ENCODE measurements at regions not wholly inside any gene's neighbourhood (a gene's known extent, or its start where the extent isn't known, plus 50 kb on each side); places are given as distances from the start of the nearest gene placed in this dataset.

DNA sequence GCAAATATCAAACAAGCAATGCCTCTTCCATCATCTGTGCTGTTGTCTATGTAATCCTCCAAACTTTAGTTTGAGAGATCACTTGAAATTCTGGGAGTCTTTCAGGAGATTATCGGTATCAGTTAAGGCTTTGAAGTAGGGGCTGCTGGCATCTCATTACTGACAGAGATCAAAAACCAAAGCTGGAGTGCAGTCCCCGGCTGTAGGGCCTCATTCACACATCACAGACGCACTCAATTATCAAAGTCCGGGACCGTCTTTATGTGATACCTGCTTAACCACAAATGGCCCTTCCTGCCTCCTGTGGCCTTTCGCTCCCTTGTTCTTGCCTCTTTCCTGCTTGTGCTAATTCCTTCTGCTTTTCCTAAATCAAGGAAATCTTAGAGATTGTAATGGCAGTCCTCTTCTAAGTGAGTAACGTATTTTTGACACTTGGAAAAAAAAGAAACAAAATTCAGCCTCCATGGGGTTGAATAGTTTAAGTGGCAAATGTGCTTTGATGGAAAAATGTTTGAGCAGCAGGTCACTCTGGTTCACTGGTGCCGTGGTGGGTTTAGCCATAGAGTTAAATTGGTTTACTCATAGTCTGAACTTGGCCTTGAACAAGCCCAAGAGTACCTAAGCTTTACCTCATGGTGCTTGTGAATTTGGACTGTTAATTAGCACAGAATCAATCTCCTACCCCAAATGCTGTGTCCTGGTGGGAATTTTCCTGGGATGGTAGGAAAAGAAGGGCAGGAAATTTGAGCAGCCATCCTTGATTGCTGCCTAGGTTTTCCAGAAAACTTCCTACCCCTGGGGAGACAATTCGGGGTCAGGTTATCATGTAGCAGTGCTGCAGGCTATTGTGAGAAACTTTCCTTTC, 178.9 kb upstream of the LYZL1 start:
- intact Hi-C loops (cut with micrococcal nuclease) = no loop called here

DNA sequence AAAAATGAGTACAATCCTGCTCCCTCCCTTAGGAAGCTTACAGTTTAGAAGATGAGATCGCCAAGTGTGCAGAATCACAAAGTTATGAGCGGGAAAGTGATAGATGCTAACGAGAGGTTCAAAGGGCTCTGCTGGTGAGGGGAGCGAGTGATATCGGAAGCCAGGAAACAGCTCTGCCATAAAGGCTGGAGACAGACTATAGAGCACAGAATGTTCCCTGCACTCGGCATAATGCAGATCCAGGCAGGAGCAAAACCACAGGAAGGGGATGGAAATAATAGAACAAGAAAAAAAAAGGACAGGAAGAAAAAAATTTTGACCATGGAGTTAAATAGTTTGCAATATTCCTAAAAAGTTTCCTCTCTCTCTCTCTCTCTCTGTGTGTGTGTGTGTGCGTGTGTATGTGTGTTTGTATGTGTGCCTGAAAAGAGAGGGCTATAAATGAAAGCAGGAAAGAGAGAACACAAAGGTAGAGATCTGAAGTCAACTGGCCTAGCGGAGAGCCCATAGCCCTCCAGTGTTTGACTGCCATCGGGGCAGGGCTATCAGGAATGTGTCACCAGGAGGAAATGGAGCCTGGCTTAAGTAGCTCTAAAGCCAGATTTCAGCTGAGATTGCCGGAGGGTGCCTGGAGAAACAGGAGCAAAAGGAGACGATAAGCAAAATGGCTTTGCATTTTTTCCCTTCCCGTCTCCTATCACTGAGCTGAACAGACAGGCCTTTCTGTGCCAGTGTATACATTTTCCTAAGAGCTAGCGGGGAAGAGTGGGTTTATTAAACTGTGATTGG, 175.8 kb upstream of the LYZL1 start:
- intact Hi-C loops (cut with micrococcal nuclease) = no loop called here

GRCh38 chr10:29113616-29113945, 175.3 kb upstream of the LYZL1 start:
- intact Hi-C loops (cut with micrococcal nuclease) = no loop called here

- intact Hi-C loops (cut with micrococcal nuclease) = no loop called here
Observed at GRCh38 chr10:29114141-29114540, 174.7 kb upstream of the LYZL1 start.

GRCh38 chr10:29117781-29118180, 171.1 kb upstream of the LYZL1 start:
- intact Hi-C loops (cut with micrococcal nuclease) = no loop called here

DNA sequence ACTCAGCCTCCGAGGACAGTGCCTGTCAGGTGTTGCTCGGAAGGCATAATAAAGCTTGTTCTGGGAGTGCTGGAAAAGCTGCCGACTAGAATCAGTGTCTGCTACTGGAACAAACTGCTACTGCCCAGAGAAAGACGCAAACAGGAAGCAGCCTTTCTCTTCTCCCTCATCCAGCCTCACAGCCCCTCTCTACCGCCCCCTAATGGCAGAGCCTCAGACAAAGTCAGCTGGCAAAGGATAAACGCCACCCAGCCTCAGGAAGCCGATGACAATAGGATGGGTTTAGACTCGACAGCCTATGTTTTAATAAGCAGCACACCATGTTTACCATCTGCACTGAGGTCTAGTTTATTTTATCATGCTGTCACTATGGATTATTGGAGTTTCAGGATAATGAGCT, 169.5 kb upstream of the LYZL1 start:
- intact Hi-C loops (cut with micrococcal nuclease) = no loop called here

DNA sequence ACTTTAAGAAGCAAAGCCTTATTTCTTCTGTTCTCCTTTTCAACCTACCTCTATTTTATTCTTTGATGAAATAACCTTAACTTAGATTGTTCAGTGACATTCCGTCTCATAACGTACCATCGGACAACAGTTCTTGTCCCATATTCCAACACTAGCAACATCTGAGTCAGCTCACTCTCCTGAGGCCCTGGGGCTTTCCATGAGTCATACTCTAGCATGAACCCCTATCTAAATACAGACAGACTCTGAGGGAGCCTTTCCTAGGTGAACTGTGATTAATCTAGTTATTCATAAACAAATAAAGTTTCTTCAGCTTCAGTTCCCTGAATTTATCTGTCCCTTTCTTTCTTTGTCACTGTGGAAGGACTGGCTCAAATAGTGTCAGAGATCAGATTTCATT, 168.7 kb upstream of the LYZL1 start:
- intact Hi-C loops (cut with micrococcal nuclease) = no loop called here

- intact Hi-C loops (cut with micrococcal nuclease) = no loop called here
Observed at GRCh38 chr10:29124864-29125263, 164.0 kb upstream of the LYZL1 start.

GRCh38 chr10:29127037-29127700, 161.7 kb upstream of the LYZL1 start:
- intact Hi-C loops (cut with micrococcal nuclease) = no loop called here

- intact Hi-C loops (cut with micrococcal nuclease) = no loop called here
Observed at GRCh38 chr10:29127731-29128130, 161.1 kb upstream of the LYZL1 start.

GRCh38 chr10:29130190-29130673, 158.6 kb upstream of the LYZL1 start:
- intact Hi-C loops (cut with micrococcal nuclease) = no loop called here

- intact Hi-C loops (cut with micrococcal nuclease) = no loop called here
Observed at GRCh38 chr10:29131952-29132547, 156.8 kb upstream of the LYZL1 start.

- intact Hi-C loops (cut with micrococcal nuclease) = no loop called here
Observed at GRCh38 chr10:29132551-29133111, 156.2 kb upstream of the LYZL1 start.

DNA sequence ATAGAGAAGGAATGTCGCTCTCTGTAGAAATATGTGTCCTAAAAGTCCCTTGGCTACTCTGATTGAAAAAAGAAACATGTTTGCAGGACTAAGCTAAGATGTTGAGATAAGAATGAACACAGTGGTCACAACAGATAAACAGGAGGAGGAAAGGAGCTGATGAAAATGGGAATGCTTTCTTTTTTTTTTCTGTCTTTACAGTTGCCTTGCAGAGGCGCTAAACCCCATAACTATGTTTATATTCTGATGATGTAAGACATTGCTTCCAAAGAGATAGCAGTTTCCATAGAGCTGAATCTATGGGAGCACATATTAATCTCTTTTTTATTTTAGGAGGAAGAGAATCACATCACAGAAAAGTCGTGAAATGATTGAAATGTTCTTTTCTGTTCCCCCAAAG, 153.5 kb upstream of the LYZL1 start:
- intact Hi-C loops (cut with micrococcal nuclease) = no loop called here

DNA sequence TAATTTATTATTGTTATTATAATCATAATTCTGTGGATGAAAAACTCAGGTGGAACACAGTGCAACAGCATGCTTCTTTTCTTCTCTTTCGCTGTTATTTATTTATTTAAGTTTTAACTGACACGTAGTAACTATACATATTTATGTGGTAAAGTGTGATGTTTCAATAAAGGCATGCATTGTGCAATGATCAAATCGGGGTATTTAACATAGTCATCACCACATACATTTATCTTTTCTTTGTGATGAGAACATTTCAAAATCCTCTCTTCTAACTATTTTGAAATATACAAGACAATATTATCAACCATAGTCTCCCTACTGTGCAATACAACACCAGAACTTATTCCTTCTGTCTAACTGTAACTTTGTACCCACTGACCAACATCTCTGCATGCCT, 152.5 kb upstream of the LYZL1 start:
- intact Hi-C loops (cut with micrococcal nuclease) = no loop called here

DNA sequence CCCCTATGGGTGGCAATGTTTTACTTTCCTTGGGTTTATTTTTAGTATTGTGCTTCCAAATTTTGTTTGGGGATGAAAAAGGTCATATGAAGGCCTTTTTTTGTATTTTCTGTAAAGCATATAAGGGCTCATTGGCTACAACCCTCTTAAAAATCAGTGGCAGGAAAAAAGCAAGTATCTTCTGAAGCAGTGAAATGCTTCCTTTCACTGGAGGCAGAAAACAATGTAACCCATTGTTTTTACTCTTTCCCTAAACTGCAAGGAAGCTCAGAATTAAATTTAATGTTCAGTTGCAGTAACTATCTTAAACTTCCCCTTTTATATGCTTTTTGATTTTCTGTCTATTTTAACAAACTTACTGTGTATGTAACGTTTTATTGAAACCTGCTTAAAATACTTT, 148.7 kb upstream of the LYZL1 start:
- intact Hi-C loops (cut with micrococcal nuclease) = no loop called here

DNA sequence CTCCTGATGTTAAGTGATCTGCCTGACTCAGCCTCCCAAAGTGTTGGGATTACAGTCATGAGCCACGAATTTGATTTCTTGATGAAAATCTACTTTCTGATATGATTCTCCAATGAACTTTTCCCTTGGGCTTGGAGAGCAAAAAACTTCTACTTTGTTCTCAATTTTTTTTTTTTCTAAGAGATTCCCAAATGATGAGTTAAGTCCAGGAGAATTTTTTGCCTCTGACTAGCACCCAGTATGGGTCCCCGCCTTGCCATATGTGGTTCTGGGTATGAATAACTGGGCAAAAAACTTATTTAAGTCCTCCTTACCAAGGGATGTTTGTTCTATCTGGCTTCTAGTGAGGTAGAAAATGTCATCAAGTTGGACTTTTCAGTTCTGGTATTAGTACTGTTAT, 147.9 kb upstream of the LYZL1 start:
- intact Hi-C loops (cut with micrococcal nuclease) = no loop called here

DNA sequence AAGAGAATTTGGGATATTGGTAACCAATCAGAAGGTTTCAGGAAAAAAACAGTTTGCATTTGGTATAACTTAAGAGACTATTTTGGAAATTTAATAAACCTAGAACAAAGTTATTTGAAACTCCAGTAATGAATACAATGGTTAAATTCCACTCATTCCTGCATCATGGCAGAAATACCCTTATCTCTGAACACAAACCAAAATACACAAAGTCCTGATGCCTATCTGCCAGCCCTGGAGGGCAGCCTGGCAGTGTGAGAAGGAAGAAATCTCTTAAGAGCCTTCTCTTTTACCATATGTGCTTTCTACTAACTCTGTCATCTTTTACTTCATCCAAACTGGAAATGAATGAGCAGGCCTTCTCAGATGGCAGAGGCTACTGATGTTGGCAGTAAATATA, 147.1 kb upstream of the LYZL1 start:
- intact Hi-C loops (cut with micrococcal nuclease) = no loop called here

DNA sequence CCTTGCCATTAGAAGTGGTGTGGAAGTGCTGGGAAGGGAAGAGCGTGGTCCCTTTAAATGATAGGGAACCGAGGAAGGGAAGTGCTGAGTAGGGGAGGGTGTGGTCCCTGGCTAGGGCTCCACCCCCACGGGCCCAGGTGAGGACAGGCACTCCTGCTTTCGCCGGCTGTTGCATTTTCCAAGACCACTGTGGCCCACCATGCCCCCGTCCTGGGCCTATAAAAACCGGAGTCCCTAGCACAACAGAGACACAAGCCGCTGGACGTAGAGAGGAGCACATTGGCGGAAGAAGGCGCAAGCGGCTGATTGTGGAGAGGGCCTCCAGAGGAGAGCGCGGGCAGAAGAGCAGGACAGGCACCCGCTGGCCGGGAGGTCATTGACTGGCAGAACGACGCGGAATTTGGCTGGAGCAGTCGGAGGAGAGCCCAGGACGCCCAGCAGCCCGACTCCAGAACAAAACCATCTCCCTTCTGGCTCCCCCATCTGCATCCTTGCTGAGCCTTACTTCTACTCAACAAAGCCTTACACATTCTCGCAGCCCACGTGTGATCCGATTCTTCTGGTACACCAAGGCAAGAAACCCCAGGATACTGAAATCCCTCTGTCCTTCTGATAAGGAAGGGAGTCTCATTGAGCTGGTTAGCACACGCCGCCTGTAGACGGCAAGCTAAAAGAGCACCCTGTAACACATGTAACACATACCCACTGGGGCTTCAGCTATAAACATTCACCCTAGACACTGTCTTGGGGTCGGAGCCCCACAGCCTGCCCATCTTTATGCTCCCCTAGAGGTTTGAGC, 146.2 kb upstream of the LYZL1 start:
- intact Hi-C loops (cut with micrococcal nuclease) = no loop called here

- intact Hi-C loops (cut with micrococcal nuclease) = no loop called here
Observed at GRCh38 chr10:29144126-29144525, 144.7 kb upstream of the LYZL1 start.

Measured in T-helper 1 cell treated with Interleukin-12 subunit alpha and Interleukin-12 subunit beta and Interleukin-4 antibody, amounts not matched to agents 30 ng/mL and 1 ng/mL, for 36 hours (primary cell).